GM18517 (cell line): ENCODE measurements at regions not wholly inside any gene's neighbourhood (a gene's known extent, or its start where the extent isn't known, plus 50 kb on each side); places are given as distances from the start of the nearest gene placed in this dataset.

Experiments
- ATAC-seq: cut with Tn5 transposase; IDR thresholded peaks from one replicate; pipeline ENCODE4 v1.9.1; 2021; ENCODE audit warnings: mild to moderate bottlenecking, moderate library complexity; ENCODE audit not compliant: unreplicated experiment

GRCh38 chr2:107285621-107286299 lies 399.8 kb upstream of the ST6GAL2 start:
- ATAC-seq: no peak

GRCh38 chr2:107290041-107290440 lies 404.1 kb upstream of the ST6GAL2 start:
- no peak for ATAC-seq

GRCh38 chr2:107303964-107304363 lies 418.0 kb upstream of the ST6GAL2 start:
- no peak for ATAC-seq

- ATAC-seq: no peak
Observed at GRCh38 chr2:107305966-107306365, 420.0 kb upstream of the ST6GAL2 start.

GRCh38 chr2:107306881-107307280 lies 420.9 kb upstream of the ST6GAL2 start:
- ATAC-seq: no peak

- ATAC-seq: no peak
Observed at GRCh38 chr2:107308835-107309234, 422.9 kb upstream of the ST6GAL2 start.

GRCh38 chr2:107312240-107312639 lies 426.3 kb upstream of the ST6GAL2 start:
- ATAC-seq: no peak

- no peak for ATAC-seq
Observed at GRCh38 chr2:107313316-107313715, 427.3 kb upstream of the ST6GAL2 start.

- ATAC-seq: no peak
Observed at GRCh38 chr2:107320881-107321280, 434.9 kb upstream of the ST6GAL2 start.

GRCh38 chr2:107322416-107322815 lies 436.4 kb upstream of the ST6GAL2 start:
- no peak for ATAC-seq

- no peak for ATAC-seq
Observed at GRCh38 chr2:107323946-107324565, 438.1 kb upstream of the ST6GAL2 start.

GRCh38 chr2:107325981-107326786 lies 440.2 kb upstream of the ST6GAL2 start:
- no peak for ATAC-seq

GRCh38 chr2:107334306-107334705 lies 448.3 kb upstream of the ST6GAL2 start:
- ATAC-seq: no peak

- no peak for ATAC-seq
Observed at GRCh38 chr2:107336526-107336925, 450.6 kb upstream of the ST6GAL2 start.

GRCh38 chr2:107337209-107337898 lies 451.4 kb upstream of the ST6GAL2 start:
- ATAC-seq: no peak

- no peak for ATAC-seq
Observed at GRCh38 chr2:107338059-107338458, 452.1 kb upstream of the ST6GAL2 start.

- ATAC-seq: no peak
Observed at GRCh38 chr2:107338571-107338970, 452.6 kb upstream of the ST6GAL2 start.

- no peak for ATAC-seq
Observed at GRCh38 chr2:107340955-107341354, 455.0 kb upstream of the ST6GAL2 start.

- ATAC-seq: no peak
Observed at GRCh38 chr2:107349329-107349728, 463.4 kb upstream of the ST6GAL2 start.

GRCh38 chr2:107354175-107354574 lies 468.2 kb upstream of the ST6GAL2 start:
- no peak for ATAC-seq

GRCh38 chr2:107358362-107358761 lies 468.3 kb upstream of the RGPD4 start:
- ATAC-seq: no peak
